ENCODE measurements at regions not wholly inside any gene's neighbourhood (a gene's known extent, or its start where the extent isn't known, plus 50 kb on each side); places are given as distances from the start of the nearest gene placed in this dataset.

GRCh38 chr5:68627001-68627400 is 411.4 kb downstream of the PIK3R1 start:
- H3K9me3 ChIP-seq, result no peaks in the 10 kb centered on the region
- no peak overlapping the region for H3K4me3 ChIP-seq
- TF ChIP-seq, protein P1, sequence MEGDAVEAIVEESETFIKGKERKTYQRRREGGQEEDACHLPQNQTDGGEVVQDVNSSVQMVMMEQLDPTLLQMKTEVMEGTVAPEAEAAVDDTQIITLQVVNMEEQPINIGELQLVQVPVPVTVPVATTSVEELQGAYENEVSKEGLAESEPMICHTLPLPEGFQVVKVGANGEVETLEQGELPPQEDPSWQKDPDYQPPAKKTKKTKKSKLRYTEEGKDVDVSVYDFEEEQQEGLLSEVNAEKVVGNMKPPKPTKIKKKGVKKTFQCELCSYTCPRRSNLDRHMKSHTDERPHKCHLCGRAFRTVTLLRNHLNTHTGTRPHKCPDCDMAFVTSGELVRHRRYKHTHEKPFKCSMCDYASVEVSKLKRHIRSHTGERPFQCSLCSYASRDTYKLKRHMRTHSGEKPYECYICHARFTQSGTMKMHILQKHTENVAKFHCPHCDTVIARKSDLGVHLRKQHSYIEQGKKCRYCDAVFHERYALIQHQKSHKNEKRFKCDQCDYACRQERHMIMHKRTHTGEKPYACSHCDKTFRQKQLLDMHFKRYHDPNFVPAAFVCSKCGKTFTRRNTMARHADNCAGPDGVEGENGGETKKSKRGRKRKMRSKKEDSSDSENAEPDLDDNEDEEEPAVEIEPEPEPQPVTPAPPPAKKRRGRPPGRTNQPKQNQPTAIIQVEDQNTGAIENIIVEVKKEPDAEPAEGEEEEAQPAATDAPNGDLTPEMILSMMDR (IDR thresholded peaks at IDR 0.05), result no peak
- H3K27ac ChIP-seq, result no peak overlapping the region
- ATAC-seq, result no peak
- H3K4me1 ChIP-seq, result no peaks in the 10 kb centered on the region
- no peak for DNase-seq
- H3K36me3 ChIP-seq (ENCODE audit: insufficient read depth in 1 of 2, low read depth in 1 of 2), result no peaks in the 10 kb centered on the region
- 90 to 95% (median 94%) methylated on average over 7 of the region's 7 CpGs for WGBS, 3 donors
- no peaks in the 10 kb centered on the region for H3K27me3 ChIP-seq (ENCODE audit: insufficient read depth in 3 of 3, low read length in 2 of 3)
- intact Hi-C loops (cut with DNase I), result no loop called here

- H3K4me3 ChIP-seq, result no peak overlapping the region
- intact Hi-C loops (cut with DNase I), result no loop called here
- DNase-seq (no peak), ATAC-seq (no peak)
- 84 to 91% (median 87%) methylated on average over 5 of the region's 5 CpGs for WGBS, 3 donors
- H3K27me3 ChIP-seq (ENCODE audit: insufficient read depth in 3 of 3, low read length in 2 of 3), result no peaks in the 10 kb centered on the region
- no peaks in the 10 kb centered on the region for H3K4me1 ChIP-seq
- no peaks in the 10 kb centered on the region for H3K36me3 ChIP-seq (ENCODE audit: insufficient read depth in 1 of 2, low read depth in 1 of 2)
- TF ChIP-seq, protein P1 (IDR thresholded peaks at IDR 0.05), result no peak
- no peak overlapping the region for H3K27ac ChIP-seq
- H3K9me3 ChIP-seq, result no peaks in the 10 kb centered on the region
Observed at GRCh38 chr5:68628082-68628814, 412.7 kb downstream of the PIK3R1 start.

DNA sequence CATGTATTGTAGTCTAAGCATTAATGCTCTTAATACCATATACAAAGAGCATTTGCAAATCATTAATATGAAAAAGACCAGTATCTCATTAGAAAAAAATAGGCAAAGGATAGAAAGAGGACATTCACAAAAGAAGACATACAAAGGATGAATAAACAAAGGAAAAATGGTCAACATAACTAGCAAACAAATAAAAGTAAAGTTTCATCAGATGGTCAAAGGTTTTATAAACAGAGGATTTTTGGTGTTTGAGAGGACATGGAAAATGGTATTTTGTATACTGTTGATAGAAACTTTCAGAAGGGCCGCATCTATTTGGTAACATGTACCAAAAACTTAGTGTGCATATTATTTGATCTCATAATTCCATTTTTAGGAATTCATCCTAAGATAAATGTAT is 414.8 kb downstream of the PIK3R1 start:
- Histone ChIP-seq H3K4me3 (no peak overlapping the region), H3K27ac (no peak overlapping the region), H3K4me1 (no peaks in the 10 kb centered on the region), H3K27me3 (ENCODE audit: insufficient read depth in 3 of 3, low read length in 2 of 3) (no peaks in the 10 kb centered on the region), H3K9me3 (no peaks in the 10 kb centered on the region), H3K36me3 (ENCODE audit: insufficient read depth in 1 of 2, low read depth in 1 of 2) (no peaks in the 10 kb centered on the region)
- ATAC-seq (no peak), DNase-seq (no peak)
- WGBS, 3 donors, result 0 to 98% (median 97%) methylated on average over 1 of the region's 1 CpG
- intact Hi-C loops (cut with DNase I), result no loop called here
- TF ChIP-seq, protein P1 (IDR thresholded peaks at IDR 0.05), result no peak

- TF ChIP-seq, protein P1 (IDR thresholded peaks at IDR 0.05), result no peak
Observed at GRCh38 chr5:68631884-68632283, 416.3 kb downstream of the PIK3R1 start.

DNA sequence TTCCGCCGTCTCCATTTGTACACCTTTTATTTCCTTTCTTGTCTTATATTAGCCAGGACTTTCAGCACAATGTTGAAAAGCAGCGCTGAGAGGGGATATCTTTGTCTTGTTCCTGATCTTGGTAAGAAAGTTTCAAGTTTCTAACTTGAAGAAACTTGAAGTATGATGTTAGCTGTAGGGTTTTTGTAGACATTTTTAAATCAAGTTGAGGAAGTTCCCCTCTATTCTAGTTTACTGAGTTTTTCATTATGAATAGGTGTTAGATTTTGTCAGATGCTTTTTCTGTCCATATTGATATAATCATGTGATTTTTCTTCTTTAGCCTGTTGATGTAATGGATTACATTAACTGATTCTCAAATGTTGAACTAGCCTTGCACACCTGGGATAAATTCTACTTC is 425.7 kb downstream of the PIK3R1 start:
- Histone ChIP-seq H3K4me3 (no peak overlapping the region), H3K9me3 (no peaks in the 10 kb centered on the region), H3K36me3 (ENCODE audit: insufficient read depth in 1 of 2, low read depth in 1 of 2) (no peaks in the 10 kb centered on the region), H3K4me1 (no peaks in the 10 kb centered on the region), H3K27me3 (ENCODE audit: insufficient read depth in 3 of 3, low read length in 2 of 3) (no peaks in the 10 kb centered on the region), H3K27ac (no peak overlapping the region)
- 88 to 89% (median 88%) methylated on average over 3 of the region's 3 CpGs for WGBS, 3 donors
- ATAC-seq (no peak), DNase-seq (no peak)
- TF ChIP-seq, protein P1 (IDR thresholded peaks at IDR 0.05), result no peak
- intact Hi-C loops (cut with DNase I), result no loop called here

More at GRCh38 chr5:68631884-68632283, 416.3 kb downstream of the PIK3R1 start:
- H3K36me3 ChIP-seq (ENCODE audit: insufficient read depth in 1 of 2, low read depth in 1 of 2), result no peaks in the 10 kb centered on the region
- H3K4me1 ChIP-seq, result no peaks in the 10 kb centered on the region
- ATAC-seq (no peak), DNase-seq (no peak)
- no peaks in the 10 kb centered on the region for H3K27me3 ChIP-seq (ENCODE audit: insufficient read depth in 3 of 3, low read length in 2 of 3)
- intact Hi-C loops (cut with DNase I), result no loop called here
- no peak overlapping the region for H3K4me3 ChIP-seq
- H3K9me3 ChIP-seq, result no peaks in the 10 kb centered on the region
- H3K27ac ChIP-seq, result no peak overlapping the region
- 94% methylated on average over 2 of the region's 2 CpGs for WGBS, 3 donors
